Left renal pelvis (tissue), 4 donors: ENCODE measurements at regions not wholly inside any gene's neighbourhood (a gene's known extent, or its start where the extent isn't known, plus 50 kb on each side); places are given as distances from the start of the nearest gene placed in this dataset.

Source experiments
- DNase-seq, 4 donors: peaks; one replicate each; pipeline ENCODE4 v3.0.0-alpha.2; 2013; ENCODE audit warnings: low read depth in 4 of 4, low spot score in 3 of 4

GRCh38 chr11:93074352-93074751 is 104.9 kb downstream of the MTNR1B start:
- no peak for DNase-seq

GRCh38 chr11:93075782-93076181 is 106.3 kb downstream of the MTNR1B start:
- no peak for DNase-seq

GRCh38 chr11:93080146-93080759 is 110.8 kb downstream of the MTNR1B start:
- no peak for DNase-seq

GRCh38 chr11:93081694-93082093 is 112.2 kb downstream of the MTNR1B start:
- no peak for DNase-seq

GRCh38 chr11:93082900-93083299 is 113.4 kb downstream of the MTNR1B start:
- DNase-seq: no peak

- DNase-seq: no peak
Observed at GRCh38 chr11:93084727-93085505, 112.9 kb downstream of the SLC36A4 start.

GRCh38 chr11:93089474-93090102 is 108.2 kb downstream of the SLC36A4 start:
- no peak for DNase-seq
